Omental fat pad (tissue), 3 donors: ENCODE measurements at regions not wholly inside any gene's neighbourhood (a gene's known extent, or its start where the extent isn't known, plus 50 kb on each side); places are given as distances from the start of the nearest gene placed in this dataset.

Experiments
- ATAC-seq: fragments of 150-250 bp; one replicate; pipeline ENCODE4 v1.9.1; 2016; ENCODE audit warnings: mild to moderate bottlenecking, moderate library complexity; ENCODE audit not compliant: low FRiP score
- DNase-seq: peaks from one replicate; pipeline ENCODE4 v3.0.0-alpha.2; 2019; ENCODE audit warnings: low spot score
- CTCF ChIP-seq, 3 donors: fragments of 450-650 bp; IDR thresholded peaks; one replicate each; pipeline ENCODE4 v1.5.1; 2016 to 2017; ENCODE audit warnings: antibody characterized with exemption in 3 of 3, mild to moderate bottlenecking in 3 of 3, moderate library complexity in 2 of 3

DNA sequence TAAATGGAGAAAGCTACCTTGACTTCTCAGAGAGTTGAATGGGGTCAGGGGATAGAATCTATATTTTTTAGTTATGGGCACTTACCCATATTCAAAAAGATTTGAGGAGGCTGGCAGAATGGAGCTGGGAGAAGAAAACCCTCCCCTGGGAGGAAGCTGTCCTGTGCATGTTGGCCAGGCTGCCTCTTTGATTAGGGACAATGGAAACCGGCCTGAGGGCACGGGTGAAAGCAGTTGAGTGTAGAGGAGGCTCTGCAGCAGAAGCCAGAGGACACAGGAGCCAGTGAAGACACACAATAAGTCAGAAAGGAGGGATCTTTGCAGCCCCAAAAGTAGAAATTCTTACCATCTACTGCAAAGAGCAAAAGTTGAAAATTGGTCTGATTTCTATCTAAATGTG lies 66.6 kb upstream of the B3GAT1 start:
- DNase-seq (no peak), ATAC-seq (no peak)
- no peak for TF ChIP-seq CTCF (IDR thresholded peaks at IDR 0.05)

DNA sequence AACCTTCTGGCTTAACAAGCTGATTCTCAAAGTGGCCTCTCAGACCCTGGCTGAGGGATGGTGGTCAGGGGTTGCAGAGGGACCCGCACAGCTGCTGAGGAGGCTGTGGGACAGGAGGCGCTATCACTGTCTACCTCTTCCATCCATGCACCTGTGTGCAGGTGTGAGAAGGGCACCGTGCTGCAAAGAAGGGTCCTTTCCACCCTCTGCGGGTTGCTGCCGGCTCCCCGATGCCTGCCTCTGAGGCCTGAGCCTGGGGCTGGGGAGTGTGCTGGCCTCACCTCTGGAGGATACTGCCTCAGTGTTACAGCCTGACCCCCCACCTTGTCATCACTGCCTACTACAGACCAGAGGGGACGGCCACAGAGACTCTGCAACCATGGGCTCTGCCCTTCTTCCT lies 66.1 kb upstream of the B3GAT1 start:
- DNase-seq: no peak
- TF ChIP-seq CTCF (IDR thresholded peaks at IDR 0.05): no peak
- ATAC-seq: no peak

DNA sequence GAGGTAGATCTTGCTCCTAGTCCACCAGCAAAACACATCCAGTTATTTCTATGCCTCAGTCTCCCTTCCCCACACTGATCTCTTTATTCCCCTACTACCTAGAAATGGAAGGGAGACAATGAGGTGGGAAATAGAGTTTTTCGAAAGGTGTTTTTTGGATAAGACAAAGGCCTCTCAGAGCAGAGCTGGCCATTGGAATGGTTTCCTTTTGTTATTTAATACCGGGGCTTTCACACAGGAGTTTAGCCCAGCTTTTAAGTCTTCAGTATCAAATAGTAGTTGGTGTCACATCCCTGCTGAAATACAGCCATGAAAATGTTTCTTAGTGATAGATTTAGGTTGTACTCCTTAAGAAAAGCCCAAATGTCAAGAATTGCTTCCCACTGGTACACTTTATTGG lies 65.4 kb upstream of the B3GAT1 start:
- ATAC-seq (no peak), DNase-seq (no peak)
- TF ChIP-seq CTCF (IDR thresholded peaks at IDR 0.05): no peak

GRCh38 chr11:134476435-134477021 lies 64.5 kb upstream of the B3GAT1 start:
- DNase-seq: no peak
- no peak for TF ChIP-seq CTCF (IDR thresholded peaks at IDR 0.05)
- no peak for ATAC-seq

DNA sequence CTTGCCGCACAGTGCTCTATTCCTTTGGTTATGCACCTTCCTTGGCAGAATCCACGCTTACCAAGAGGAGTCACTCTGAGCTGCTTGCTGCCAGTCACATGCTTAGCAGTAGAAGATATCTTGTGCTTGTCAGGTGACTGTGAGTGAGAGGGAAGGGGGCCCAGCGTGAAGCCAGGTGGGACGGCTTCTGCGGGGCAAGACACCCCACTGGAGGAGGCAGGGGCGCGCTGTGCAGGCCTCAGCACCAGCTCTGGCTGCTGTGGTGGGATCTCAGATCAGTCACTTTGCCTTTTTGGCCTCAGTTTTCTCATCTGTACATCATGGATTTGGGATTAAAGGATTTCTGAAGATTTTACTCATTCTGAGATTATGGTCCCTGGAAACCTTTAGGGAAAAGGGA lies 63.9 kb upstream of the B3GAT1 start:
- no peak for TF ChIP-seq CTCF (IDR thresholded peaks at IDR 0.05)
- no peak for DNase-seq
- no peak for ATAC-seq

- no peak for ATAC-seq
- TF ChIP-seq CTCF (IDR thresholded peaks at IDR 0.05): no peak
- DNase-seq: no peak
Measured at GRCh38 chr11:134474942-134475341, 62.9 kb upstream of the B3GAT1 start.

GRCh38 chr11:134474070-134474860 lies 62.2 kb upstream of the B3GAT1 start:
- TF ChIP-seq CTCF (IDR thresholded peaks at IDR 0.05): no peak
- ATAC-seq (no peak), DNase-seq (no peak)
